ENCODE measurements at regions not wholly inside any gene's neighbourhood (a gene's known extent, or its start where the extent isn't known, plus 50 kb on each side); places are given as distances from the start of the nearest gene placed in this dataset.
"Not testable (repeated sequence)": the region's sequence is repeated elsewhere in the genome, so short reads cannot be mapped to it uniquely, and the experiment has no call there.

DNA sequence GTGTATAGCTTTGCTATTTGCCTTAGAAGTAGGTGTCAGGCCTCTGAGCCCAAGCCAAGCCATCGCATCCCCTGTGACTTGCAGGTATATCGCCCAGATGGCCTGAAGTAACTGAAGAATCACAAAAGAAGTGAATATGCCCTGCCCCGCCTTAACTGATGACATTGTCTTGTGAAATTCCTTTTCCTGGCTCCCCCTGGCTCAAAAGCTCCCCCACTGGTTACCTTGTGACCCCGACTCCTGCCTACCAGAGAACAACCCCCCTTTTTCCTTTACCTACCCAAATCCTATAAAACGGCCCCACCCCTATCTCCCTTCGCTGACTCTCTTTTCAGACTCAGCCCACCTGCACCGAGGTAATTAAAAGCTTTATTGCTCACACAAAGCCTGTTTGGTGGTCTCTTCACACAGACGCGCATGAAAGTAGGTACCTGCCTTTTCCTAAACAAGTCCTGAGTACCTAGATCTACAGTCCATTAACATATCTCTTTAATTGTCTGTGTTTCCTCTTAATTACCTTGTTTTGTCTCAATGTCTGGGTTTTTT lies 653.8 kb upstream of the PCDH10 start:
- TF ChIP-seq, protein P1, sequence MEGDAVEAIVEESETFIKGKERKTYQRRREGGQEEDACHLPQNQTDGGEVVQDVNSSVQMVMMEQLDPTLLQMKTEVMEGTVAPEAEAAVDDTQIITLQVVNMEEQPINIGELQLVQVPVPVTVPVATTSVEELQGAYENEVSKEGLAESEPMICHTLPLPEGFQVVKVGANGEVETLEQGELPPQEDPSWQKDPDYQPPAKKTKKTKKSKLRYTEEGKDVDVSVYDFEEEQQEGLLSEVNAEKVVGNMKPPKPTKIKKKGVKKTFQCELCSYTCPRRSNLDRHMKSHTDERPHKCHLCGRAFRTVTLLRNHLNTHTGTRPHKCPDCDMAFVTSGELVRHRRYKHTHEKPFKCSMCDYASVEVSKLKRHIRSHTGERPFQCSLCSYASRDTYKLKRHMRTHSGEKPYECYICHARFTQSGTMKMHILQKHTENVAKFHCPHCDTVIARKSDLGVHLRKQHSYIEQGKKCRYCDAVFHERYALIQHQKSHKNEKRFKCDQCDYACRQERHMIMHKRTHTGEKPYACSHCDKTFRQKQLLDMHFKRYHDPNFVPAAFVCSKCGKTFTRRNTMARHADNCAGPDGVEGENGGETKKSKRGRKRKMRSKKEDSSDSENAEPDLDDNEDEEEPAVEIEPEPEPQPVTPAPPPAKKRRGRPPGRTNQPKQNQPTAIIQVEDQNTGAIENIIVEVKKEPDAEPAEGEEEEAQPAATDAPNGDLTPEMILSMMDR (conservative IDR thresholded peaks at IDR 0.05 in 1 of 2, IDR thresholded peaks at IDR 0.05 in 1 of 2; ENCODE audit: extremely low read depth in 1 of 2, insufficient read depth in 1 of 2, low read depth in 1 of 2, low read length in 2 of 2) = not testable (repeated sequence)
- not testable (repeated sequence) for TF ChIP-seq EZH2 (IDR thresholded peaks at IDR 0.05; ENCODE audit: borderline replicate concordance, low read length)
